ENCODE measurements at regions not wholly inside any gene's neighbourhood (a gene's known extent, or its start where the extent isn't known, plus 50 kb on each side); places are given as distances from the start of the nearest gene placed in this dataset.

DNA sequence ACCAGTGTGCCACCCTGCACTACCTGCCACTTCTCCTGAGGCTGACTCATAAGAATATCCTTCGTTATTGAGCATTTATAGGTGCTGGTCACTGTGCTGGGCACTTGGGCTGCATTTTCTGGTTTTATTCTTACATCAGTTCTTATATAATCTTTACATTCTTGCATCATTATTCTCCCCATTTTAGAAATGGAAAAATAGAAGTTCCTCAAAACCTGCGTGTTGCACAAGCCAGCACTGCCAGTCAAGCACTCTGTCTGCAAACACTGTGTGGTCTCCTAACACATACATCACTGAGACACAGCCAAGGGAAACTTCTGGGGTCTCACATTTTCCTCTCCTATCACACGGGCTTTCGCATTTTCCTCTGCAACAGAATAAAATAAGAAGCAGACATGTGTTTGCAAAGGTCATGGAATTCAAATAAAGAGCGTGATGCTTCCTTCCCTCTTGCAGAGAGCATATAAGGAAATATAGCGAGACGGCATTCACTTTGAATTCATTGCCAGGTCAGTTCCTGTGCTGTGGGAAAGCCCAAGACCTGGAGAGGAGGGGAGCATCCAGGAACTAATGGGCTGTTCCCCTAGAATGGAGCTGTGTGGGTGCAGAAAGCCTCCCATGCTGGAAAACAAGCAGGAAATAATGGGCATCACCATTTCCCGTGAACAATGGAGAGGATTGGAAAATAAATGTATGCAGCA lies 73.9 kb upstream of the SEZ6L start:
- ChIA-PET POLR2A (interaction anchor here (0.5 kb wide), 1 partner anchor 28 kb away, joined by 3 read pairs; no protein-coding TSS in a partner anchor), CTCF (no interaction called here)
- Mint-ChIP-seq H3K27me3 (ENCODE audit: insufficient read depth, unreplicated experiment) (peaks cover 22% of the 10 kb centered on the region), H3K27ac (ENCODE audit: low read depth, unreplicated experiment) (no peak overlapping the region), H3K36me3 (ENCODE audit: insufficient read depth, unreplicated experiment) (no peaks in the 10 kb centered on the region), H3K4me3 (ENCODE audit: unreplicated experiment) (no peak overlapping the region), H3K9me3 (ENCODE audit: unreplicated experiment) (peaks cover 6% of the 10 kb centered on the region), H3K4me1 (ENCODE audit: insufficient read depth, unreplicated experiment) (no peaks in the 10 kb centered on the region)
- DNase-seq (ENCODE audit: unreplicated experiment), result no peak
- TF ChIP-seq, protein P1, sequence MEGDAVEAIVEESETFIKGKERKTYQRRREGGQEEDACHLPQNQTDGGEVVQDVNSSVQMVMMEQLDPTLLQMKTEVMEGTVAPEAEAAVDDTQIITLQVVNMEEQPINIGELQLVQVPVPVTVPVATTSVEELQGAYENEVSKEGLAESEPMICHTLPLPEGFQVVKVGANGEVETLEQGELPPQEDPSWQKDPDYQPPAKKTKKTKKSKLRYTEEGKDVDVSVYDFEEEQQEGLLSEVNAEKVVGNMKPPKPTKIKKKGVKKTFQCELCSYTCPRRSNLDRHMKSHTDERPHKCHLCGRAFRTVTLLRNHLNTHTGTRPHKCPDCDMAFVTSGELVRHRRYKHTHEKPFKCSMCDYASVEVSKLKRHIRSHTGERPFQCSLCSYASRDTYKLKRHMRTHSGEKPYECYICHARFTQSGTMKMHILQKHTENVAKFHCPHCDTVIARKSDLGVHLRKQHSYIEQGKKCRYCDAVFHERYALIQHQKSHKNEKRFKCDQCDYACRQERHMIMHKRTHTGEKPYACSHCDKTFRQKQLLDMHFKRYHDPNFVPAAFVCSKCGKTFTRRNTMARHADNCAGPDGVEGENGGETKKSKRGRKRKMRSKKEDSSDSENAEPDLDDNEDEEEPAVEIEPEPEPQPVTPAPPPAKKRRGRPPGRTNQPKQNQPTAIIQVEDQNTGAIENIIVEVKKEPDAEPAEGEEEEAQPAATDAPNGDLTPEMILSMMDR (IDR thresholded peaks at IDR 0.05; ENCODE audit: unreplicated experiment), result no peak
- BruUV-seq (replicated peaks), result no TSS peak
- intact Hi-C loops (cut with micrococcal nuclease), result no loop called here

DNA sequence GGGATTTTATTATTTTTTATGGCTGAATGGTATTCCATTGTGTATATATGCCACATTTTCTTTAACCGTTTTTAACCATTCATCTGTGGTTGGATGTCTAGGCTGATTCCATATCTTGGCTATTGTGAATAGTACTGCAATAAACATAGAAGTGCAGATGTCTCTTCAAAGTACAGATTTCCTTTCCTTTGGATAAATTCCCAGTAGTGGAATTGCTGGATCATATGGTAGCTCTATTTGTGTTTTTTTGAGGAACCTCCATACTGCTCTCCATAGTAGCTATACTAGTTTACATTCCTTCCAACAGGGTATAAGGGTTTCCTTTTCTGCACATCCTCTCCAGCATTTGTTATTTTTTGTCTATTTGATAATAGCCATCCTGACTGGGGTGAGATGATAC lies 71.9 kb upstream of the SEZ6L start:
- H3K4me3 Mint-ChIP-seq (ENCODE audit: unreplicated experiment), result no peak overlapping the region
- no TSS peak for BruUV-seq (replicated peaks)
- no peaks in the 10 kb centered on the region for H3K36me3 Mint-ChIP-seq (ENCODE audit: insufficient read depth, unreplicated experiment)
- POLR2A ChIA-PET, result no interaction called here
- CTCF ChIA-PET, result no interaction called here
- no peak for DNase-seq (ENCODE audit: unreplicated experiment)
- peaks cover 9% of the 10 kb centered on the region for H3K9me3 Mint-ChIP-seq (ENCODE audit: unreplicated experiment)
- no peak overlapping the region for H3K27ac Mint-ChIP-seq (ENCODE audit: low read depth, unreplicated experiment)
- TF ChIP-seq, protein P1 (IDR thresholded peaks at IDR 0.05; ENCODE audit: unreplicated experiment), result no peak
- peaks cover 5% of the 10 kb centered on the region for H3K27me3 Mint-ChIP-seq (ENCODE audit: insufficient read depth, unreplicated experiment)
- intact Hi-C loops (cut with micrococcal nuclease), result no loop called here
- no peaks in the 10 kb centered on the region for H3K4me1 Mint-ChIP-seq (ENCODE audit: insufficient read depth, unreplicated experiment)

DNA sequence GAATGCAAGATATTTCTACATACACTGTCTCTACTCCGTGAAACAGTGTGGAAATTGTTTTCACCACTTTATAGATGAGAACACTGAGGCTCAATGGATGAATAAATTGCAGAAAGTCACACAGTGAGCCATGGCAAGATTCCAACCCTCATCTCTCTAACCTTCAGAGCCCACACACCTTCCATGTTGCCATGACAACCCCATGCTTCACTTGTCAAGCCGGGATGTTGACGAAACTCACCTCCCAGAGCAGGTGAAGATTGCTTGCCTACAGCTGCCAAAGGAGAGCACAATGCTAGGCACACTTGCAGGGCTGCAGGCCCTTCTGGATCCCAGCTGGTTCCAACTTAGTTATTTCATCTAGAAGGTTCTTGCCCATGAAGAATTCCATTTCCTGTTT lies 71.4 kb upstream of the SEZ6L start:
- intact Hi-C loops (cut with micrococcal nuclease), result no loop called here
- Mint-ChIP-seq H3K4me1 (ENCODE audit: insufficient read depth, unreplicated experiment) (no peaks in the 10 kb centered on the region), H3K36me3 (ENCODE audit: insufficient read depth, unreplicated experiment) (no peaks in the 10 kb centered on the region), H3K4me3 (ENCODE audit: unreplicated experiment) (no peak overlapping the region), H3K27me3 (ENCODE audit: insufficient read depth, unreplicated experiment) (peaks cover under 1% of the 10 kb centered on the region), H3K9me3 (ENCODE audit: unreplicated experiment) (peaks cover 9% of the 10 kb centered on the region), H3K27ac (ENCODE audit: low read depth, unreplicated experiment) (no peak overlapping the region)
- no TSS peak for BruUV-seq (replicated peaks)
- TF ChIP-seq, protein P1 (IDR thresholded peaks at IDR 0.05; ENCODE audit: unreplicated experiment), result no peak
- ChIA-PET CTCF (no interaction called here), POLR2A (no interaction called here)
- no peak for DNase-seq (ENCODE audit: unreplicated experiment)

DNA sequence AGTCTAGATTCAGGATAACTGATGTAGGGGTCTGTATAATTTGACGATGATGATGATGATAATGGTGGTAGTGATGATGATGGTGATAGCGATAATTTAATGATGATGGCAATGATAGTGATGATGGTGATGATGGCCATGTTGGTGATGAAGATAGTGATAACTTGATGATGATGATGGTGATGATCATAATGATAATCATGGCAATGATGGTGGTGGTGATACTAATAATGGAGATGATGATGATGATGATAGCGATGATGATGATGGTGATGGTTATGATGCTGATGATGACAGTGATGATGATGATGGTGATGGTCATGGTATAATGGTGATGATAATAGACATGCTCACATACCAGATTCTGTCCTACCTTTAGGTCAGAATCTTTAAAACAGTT lies 66.2 kb upstream of the SEZ6L start:
- peaks cover 11% of the 10 kb centered on the region for H3K27me3 Mint-ChIP-seq (ENCODE audit: insufficient read depth, unreplicated experiment)
- intact Hi-C loops (cut with micrococcal nuclease), result no loop called here
- no peak for DNase-seq (ENCODE audit: unreplicated experiment)
- peaks cover 19% of the 10 kb centered on the region for H3K9me3 Mint-ChIP-seq (ENCODE audit: unreplicated experiment)
- ChIA-PET POLR2A (no interaction called here), CTCF (no interaction called here)
- no TSS peak for BruUV-seq (replicated peaks)
- TF ChIP-seq, protein P1 (IDR thresholded peaks at IDR 0.05; ENCODE audit: unreplicated experiment), result no peak
- H3K27ac Mint-ChIP-seq (ENCODE audit: low read depth, unreplicated experiment), result no peak overlapping the region
- no peak overlapping the region for H3K4me3 Mint-ChIP-seq (ENCODE audit: unreplicated experiment)
- H3K36me3 Mint-ChIP-seq (ENCODE audit: insufficient read depth, unreplicated experiment), result no peaks in the 10 kb centered on the region
- H3K4me1 Mint-ChIP-seq (ENCODE audit: insufficient read depth, unreplicated experiment), result no peaks in the 10 kb centered on the region

Data from MCF 10A (cell line).